ENCODE measurements at regions not wholly inside any gene's neighbourhood (a gene's known extent, or its start where the extent isn't known, plus 50 kb on each side); places are given as distances from the start of the nearest gene placed in this dataset.

DNA sequence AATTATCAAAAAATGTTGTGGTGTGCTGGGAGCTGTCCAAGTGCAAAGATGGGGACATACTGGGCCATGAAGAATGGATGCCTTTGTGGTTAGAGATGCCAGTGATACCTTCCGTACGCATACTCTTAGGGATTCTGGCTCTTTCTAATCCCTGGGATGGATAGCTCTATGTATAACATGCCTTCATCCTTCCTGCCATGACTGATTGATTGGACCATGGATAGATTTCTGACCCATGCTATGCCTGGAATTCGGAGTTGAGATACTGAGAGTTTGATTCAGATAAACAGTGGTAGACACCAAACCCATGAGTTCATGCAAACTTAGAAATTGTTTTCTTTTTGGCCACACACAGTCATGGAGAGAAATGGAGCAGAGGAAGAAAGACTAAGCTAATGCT lies 147.2 kb upstream of the WDFY3 start:
- H3K4me1 ChIP-seq, result no peaks in the 10 kb centered on the region
- no peak overlapping the region for H3K4me3 ChIP-seq
- no peaks in the 10 kb centered on the region for H3K27me3 ChIP-seq (replicated peaks in 1 of 7)
- WGBS, 5 donors, result 89 to 96% (median 93%) methylated on average over 3 of the region's 3 CpGs
- H3K27ac ChIP-seq, result no peak overlapping the region
- no peaks in the 10 kb centered on the region for H3K36me3 ChIP-seq
- peaks cover 0 to 29% (median 5%) of the 10 kb centered on the region in 8 donors for H3K9me3 ChIP-seq
- TF ChIP-seq POLR2AphosphoS5 (IDR thresholded peaks at IDR 0.05) (no peak), CTCF (IDR thresholded peaks at IDR 0.05 in 8 of 11, conservative IDR thresholded peaks at IDR 0.05 in 3 of 11) (no peak), POLR2A (IDR thresholded peaks at IDR 0.05) (no peak)
- DNase-seq, result no peak
- intact Hi-C loops (cut with DNase I; ENCODE audit: low total_unique reads), result no loop called here

DNA sequence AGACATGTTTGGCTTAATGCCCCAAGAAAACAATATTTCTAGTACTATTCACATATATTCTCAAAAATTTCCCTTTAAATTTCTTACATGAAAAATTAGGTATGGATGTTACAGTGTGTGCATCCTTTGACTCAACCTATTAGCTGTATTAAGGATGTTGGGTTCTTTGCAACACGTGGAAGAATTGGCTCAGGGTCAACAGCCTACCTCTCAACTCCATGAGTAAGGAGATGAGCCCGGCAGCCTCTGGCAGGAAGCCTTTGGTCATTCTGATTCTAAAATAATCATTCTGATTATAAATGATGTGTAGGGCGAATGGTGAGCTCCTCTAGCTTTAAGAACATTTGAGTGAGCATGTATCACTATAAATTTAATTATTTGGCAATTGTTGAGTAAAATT lies 148.0 kb upstream of the WDFY3 start:
- Histone ChIP-seq H3K9me3 (peaks cover 0 to 29% (median 5%) of the 10 kb centered on the region in 8 donors), H3K4me1 (no peaks in the 10 kb centered on the region), H3K36me3 (no peaks in the 10 kb centered on the region), H3K4me3 (no peak overlapping the region), H3K27ac (no peak overlapping the region), H3K27me3 (replicated peaks in 1 of 7) (no peaks in the 10 kb centered on the region)
- intact Hi-C loops (cut with DNase I; ENCODE audit: low total_unique reads), result no loop called here
- DNase-seq, result no peak
- TF ChIP-seq CTCF (IDR thresholded peaks at IDR 0.05 in 8 of 11, conservative IDR thresholded peaks at IDR 0.05 in 3 of 11), result no peak
- no peak for TF ChIP-seq POLR2AphosphoS5 (IDR thresholded peaks at IDR 0.05)
- no peak for TF ChIP-seq POLR2A (IDR thresholded peaks at IDR 0.05)
- WGBS, 5 donors, result 52 to 70% (median 55%) methylated on average over 3 of the region's 3 CpGs

DNA sequence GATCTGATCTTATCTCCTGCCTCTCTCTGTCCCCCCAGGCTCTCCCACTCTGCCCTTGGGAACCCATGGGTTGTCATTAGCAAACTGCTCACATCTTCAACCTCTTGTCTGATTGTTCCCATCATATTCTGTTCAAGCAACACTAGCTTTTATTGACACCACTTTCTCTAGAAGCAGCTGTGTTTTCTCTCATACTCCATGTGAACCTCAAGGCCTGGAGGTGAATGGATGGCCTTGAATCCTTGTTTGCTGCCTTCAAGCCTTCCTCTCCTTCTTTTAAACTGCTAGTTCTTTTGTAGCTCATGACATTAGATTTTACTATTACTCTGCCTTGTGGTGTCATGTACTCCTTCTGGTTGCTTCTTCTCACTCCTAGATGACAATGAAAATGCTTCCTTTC lies 149.5 kb upstream of the WDFY3 start:
- peaks cover 0 to 22% (median 2%) of the 10 kb centered on the region in 8 donors for H3K9me3 ChIP-seq
- no peak for DNase-seq
- intact Hi-C loops (cut with DNase I; ENCODE audit: low total_unique reads), result no loop called here
- H3K4me3 ChIP-seq, result no peak overlapping the region
- H3K27ac ChIP-seq, result no peak overlapping the region
- no peaks in the 10 kb centered on the region for H3K27me3 ChIP-seq (replicated peaks in 1 of 7)
- TF ChIP-seq POLR2A (IDR thresholded peaks at IDR 0.05), result no peak
- no peak for TF ChIP-seq POLR2AphosphoS5 (IDR thresholded peaks at IDR 0.05)
- TF ChIP-seq CTCF (IDR thresholded peaks at IDR 0.05 in 8 of 11, conservative IDR thresholded peaks at IDR 0.05 in 3 of 11), result no peak
- H3K36me3 ChIP-seq, result no peaks in the 10 kb centered on the region
- no peaks in the 10 kb centered on the region for H3K4me1 ChIP-seq

- Histone ChIP-seq H3K27me3 (replicated peaks in 1 of 7) (no peaks in the 10 kb centered on the region), H3K4me3 (no peak overlapping the region), H3K9me3 (peaks cover 0 to 6% (median 0%) of the 10 kb centered on the region in 8 donors), H3K4me1 (no peaks in the 10 kb centered on the region), H3K27ac (no peak overlapping the region), H3K36me3 (no peaks in the 10 kb centered on the region)
- no peak for DNase-seq
- 42 to 67% (median 52%) methylated on average over 1 of the region's 1 CpG for WGBS, 5 donors
- TF ChIP-seq CTCF (IDR thresholded peaks at IDR 0.05 in 8 of 11, conservative IDR thresholded peaks at IDR 0.05 in 3 of 11), result no peak
- TF ChIP-seq POLR2AphosphoS5 (IDR thresholded peaks at IDR 0.05), result no peak
- no peak for TF ChIP-seq POLR2A (IDR thresholded peaks at IDR 0.05)
- intact Hi-C loops (cut with DNase I; ENCODE audit: low total_unique reads), result no loop called here
Observed at GRCh38 chr4:85125688-85126087, 159.2 kb upstream of the WDFY3 start.
